ENCODE measurements at regions not wholly inside any gene's neighbourhood (a gene's known extent, or its start where the extent isn't known, plus 50 kb on each side); places are given as distances from the start of the nearest gene placed in this dataset.

GRCh38 chr5:68738841-68739240 lies 355.0 kb upstream of the SLC30A5 start:
- no peak for DNase-seq (ENCODE audit: low read depth)
- H3K4me3 ChIP-seq (ENCODE audit: control insufficient read depth, low read depth, low read length): no peak overlapping the region
- TF ChIP-seq CTCF (conservative IDR thresholded peaks at IDR 0.05; ENCODE audit: control insufficient read depth, insufficient read depth, low read depth, low read length): no peak

- no peak for TF ChIP-seq CTCF (conservative IDR thresholded peaks at IDR 0.05; ENCODE audit: control insufficient read depth, insufficient read depth, low read depth, low read length)
- no peak for DNase-seq (ENCODE audit: low read depth)
- H3K4me3 ChIP-seq (ENCODE audit: control insufficient read depth, low read depth, low read length): no peak overlapping the region
Measured at GRCh38 chr5:68739752-68740151, 354.1 kb upstream of the SLC30A5 start.

- DNase-seq (ENCODE audit: low read depth): no peak
- no peak for TF ChIP-seq CTCF (conservative IDR thresholded peaks at IDR 0.05; ENCODE audit: control insufficient read depth, insufficient read depth, low read depth, low read length)
- no peak overlapping the region for H3K4me3 ChIP-seq (ENCODE audit: control insufficient read depth, low read depth, low read length)
Measured at GRCh38 chr5:68740226-68740910, 353.4 kb upstream of the SLC30A5 start.

- no peak for DNase-seq (ENCODE audit: low read depth)
- no peak overlapping the region for H3K4me3 ChIP-seq (ENCODE audit: control insufficient read depth, low read depth, low read length)
- no peak for TF ChIP-seq CTCF (conservative IDR thresholded peaks at IDR 0.05; ENCODE audit: control insufficient read depth, insufficient read depth, low read depth, low read length)
Measured at GRCh38 chr5:68744206-68744605, 349.6 kb upstream of the SLC30A5 start.

- DNase-seq (ENCODE audit: low read depth): peak; percentile 38
- peak; percentile 48 for TF ChIP-seq CTCF (conservative IDR thresholded peaks at IDR 0.05; ENCODE audit: control insufficient read depth, insufficient read depth, low read depth, low read length)
Measured at GRCh38 chr5:68745448-68745847, 348.4 kb upstream of the SLC30A5 start.

GRCh38 chr5:68746220-68746619 lies 347.6 kb upstream of the SLC30A5 start:
- DNase-seq (ENCODE audit: low read depth): no peak
- no peak for TF ChIP-seq CTCF (conservative IDR thresholded peaks at IDR 0.05; ENCODE audit: control insufficient read depth, insufficient read depth, low read depth, low read length)
- no peak overlapping the region for H3K4me3 ChIP-seq (ENCODE audit: control insufficient read depth, low read depth, low read length)

More at GRCh38 chr5:68745448-68745847, 348.4 kb upstream of the SLC30A5 start:
- no peak overlapping the region for H3K4me3 ChIP-seq (ENCODE audit: control insufficient read depth, low read depth, low read length)
